ENCODE measurements at regions not wholly inside any gene's neighbourhood (a gene's known extent, or its start where the extent isn't known, plus 50 kb on each side); places are given as distances from the start of the nearest gene placed in this dataset.

- Mint-ChIP-seq H3K36me3 (ENCODE audit: insufficient read depth, unreplicated experiment) (peaks cover 4% of the 10 kb centered on the region), H3K27me3 (ENCODE audit: insufficient read depth, unreplicated experiment) (no peaks in the 10 kb centered on the region), H3K4me1 (ENCODE audit: insufficient read depth, unreplicated experiment) (no peaks in the 10 kb centered on the region), H3K27ac (ENCODE audit: low read depth, unreplicated experiment) (no peak overlapping the region), H3K9me3 (ENCODE audit: unreplicated experiment) (peaks cover 6% of the 10 kb centered on the region), H3K4me3 (ENCODE audit: unreplicated experiment) (no peak overlapping the region)
- POLR2A ChIA-PET: interaction anchor here (0.6 kb wide), 1 partner anchor 309 kb away, joined by 3 read pairs; no protein-coding TSS in a partner anchor
- TF ChIP-seq CTCF (IDR thresholded peaks at IDR 0.05; ENCODE audit: unreplicated experiment): no peak
- no TSS peak for BruUV-seq (replicated peaks)
- CTCF ChIA-PET: no interaction called here
- no peak for DNase-seq (ENCODE audit: unreplicated experiment)
- intact Hi-C loops (cut with micrococcal nuclease): no loop called here
Observed at GRCh38 chr19:5249526-5249925, 91.1 kb downstream of the PTPRS start.

- DNase-seq (ENCODE audit: unreplicated experiment): no peak
- no TSS peak for BruUV-seq (replicated peaks)
- Mint-ChIP-seq H3K36me3 (ENCODE audit: insufficient read depth, unreplicated experiment) (peaks cover 8% of the 10 kb centered on the region), H3K27me3 (ENCODE audit: insufficient read depth, unreplicated experiment) (no peaks in the 10 kb centered on the region), H3K27ac (ENCODE audit: low read depth, unreplicated experiment) (no peak overlapping the region), H3K4me3 (ENCODE audit: unreplicated experiment) (no peak overlapping the region), H3K9me3 (ENCODE audit: unreplicated experiment) (no peaks in the 10 kb centered on the region), H3K4me1 (ENCODE audit: insufficient read depth, unreplicated experiment) (no peaks in the 10 kb centered on the region)
- TF ChIP-seq CTCF (IDR thresholded peaks at IDR 0.05; ENCODE audit: unreplicated experiment): no peak
- intact Hi-C loops (cut with micrococcal nuclease): no loop called here
- CTCF ChIA-PET: no interaction called here
- POLR2A ChIA-PET: no interaction called here
Observed at GRCh38 chr19:5247957-5248705, 92.5 kb downstream of the PTPRS start.

- intact Hi-C loops (cut with micrococcal nuclease): no loop called here
- POLR2A ChIA-PET: no interaction called here
- DNase-seq (ENCODE audit: unreplicated experiment): no peak
- Mint-ChIP-seq H3K4me1 (ENCODE audit: insufficient read depth, unreplicated experiment) (no peaks in the 10 kb centered on the region), H3K4me3 (ENCODE audit: unreplicated experiment) (no peak overlapping the region), H3K27me3 (ENCODE audit: insufficient read depth, unreplicated experiment) (no peaks in the 10 kb centered on the region), H3K36me3 (ENCODE audit: insufficient read depth, unreplicated experiment) (peaks cover 8% of the 10 kb centered on the region), H3K9me3 (ENCODE audit: unreplicated experiment) (no peaks in the 10 kb centered on the region), H3K27ac (ENCODE audit: low read depth, unreplicated experiment) (no peak overlapping the region)
- CTCF ChIA-PET: no interaction called here
- TF ChIP-seq CTCF (IDR thresholded peaks at IDR 0.05; ENCODE audit: unreplicated experiment): no peak
- BruUV-seq (replicated peaks): no TSS peak
Observed at GRCh38 chr19:5246554-5247155, 94.0 kb downstream of the PTPRS start.

- no peaks in the 10 kb centered on the region for H3K27me3 Mint-ChIP-seq (ENCODE audit: insufficient read depth, unreplicated experiment)
- H3K27ac Mint-ChIP-seq (ENCODE audit: low read depth, unreplicated experiment): no peak overlapping the region
- peaks cover 8% of the 10 kb centered on the region for H3K36me3 Mint-ChIP-seq (ENCODE audit: insufficient read depth, unreplicated experiment)
- no peaks in the 10 kb centered on the region for H3K9me3 Mint-ChIP-seq (ENCODE audit: unreplicated experiment)
- ChIA-PET POLR2A (no interaction called here), CTCF (no interaction called here)
- TF ChIP-seq CTCF (IDR thresholded peaks at IDR 0.05; ENCODE audit: unreplicated experiment): no peak
- no TSS peak for BruUV-seq (replicated peaks)
- H3K4me1 Mint-ChIP-seq (ENCODE audit: insufficient read depth, unreplicated experiment): no peaks in the 10 kb centered on the region
- no peak for DNase-seq (ENCODE audit: unreplicated experiment)
- H3K4me3 Mint-ChIP-seq (ENCODE audit: unreplicated experiment): no peak overlapping the region
- intact Hi-C loops (cut with micrococcal nuclease): no loop called here
Observed at GRCh38 chr19:5245631-5246553, 94.7 kb downstream of the PTPRS start.
